ENCODE measurements at regions not wholly inside any gene's neighbourhood (a gene's known extent, or its start where the extent isn't known, plus 50 kb on each side); places are given as distances from the start of the nearest gene placed in this dataset.

DNA sequence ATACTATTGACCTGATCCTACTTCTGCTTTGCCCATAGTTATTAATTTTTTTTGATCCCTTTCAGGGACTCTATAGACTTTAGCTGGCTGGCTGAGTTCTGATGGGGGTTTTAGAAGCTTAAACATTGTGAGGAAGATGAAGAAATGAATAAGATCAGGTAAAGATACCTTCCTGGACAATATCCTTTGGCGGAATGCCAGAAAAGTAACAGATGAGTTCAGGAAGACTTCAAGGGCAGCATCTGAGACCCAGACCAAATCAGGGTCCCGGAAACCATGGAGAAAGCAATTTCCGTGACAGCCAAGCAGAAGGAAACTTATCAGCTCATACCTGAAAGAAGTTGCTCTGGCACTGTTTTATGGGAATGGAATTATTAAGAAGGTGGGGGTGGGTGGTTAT, 100.4 kb downstream of the XCL2 start:
- TF ChIP-seq, protein P1, sequence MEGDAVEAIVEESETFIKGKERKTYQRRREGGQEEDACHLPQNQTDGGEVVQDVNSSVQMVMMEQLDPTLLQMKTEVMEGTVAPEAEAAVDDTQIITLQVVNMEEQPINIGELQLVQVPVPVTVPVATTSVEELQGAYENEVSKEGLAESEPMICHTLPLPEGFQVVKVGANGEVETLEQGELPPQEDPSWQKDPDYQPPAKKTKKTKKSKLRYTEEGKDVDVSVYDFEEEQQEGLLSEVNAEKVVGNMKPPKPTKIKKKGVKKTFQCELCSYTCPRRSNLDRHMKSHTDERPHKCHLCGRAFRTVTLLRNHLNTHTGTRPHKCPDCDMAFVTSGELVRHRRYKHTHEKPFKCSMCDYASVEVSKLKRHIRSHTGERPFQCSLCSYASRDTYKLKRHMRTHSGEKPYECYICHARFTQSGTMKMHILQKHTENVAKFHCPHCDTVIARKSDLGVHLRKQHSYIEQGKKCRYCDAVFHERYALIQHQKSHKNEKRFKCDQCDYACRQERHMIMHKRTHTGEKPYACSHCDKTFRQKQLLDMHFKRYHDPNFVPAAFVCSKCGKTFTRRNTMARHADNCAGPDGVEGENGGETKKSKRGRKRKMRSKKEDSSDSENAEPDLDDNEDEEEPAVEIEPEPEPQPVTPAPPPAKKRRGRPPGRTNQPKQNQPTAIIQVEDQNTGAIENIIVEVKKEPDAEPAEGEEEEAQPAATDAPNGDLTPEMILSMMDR (IDR thresholded peaks at IDR 0.05): no peak
- TF ChIP-seq POLR2A (IDR thresholded peaks at IDR 0.05): no peak
